A549 (cell line): ENCODE measurements at regions not wholly inside any gene's neighbourhood (a gene's known extent, or its start where the extent isn't known, plus 50 kb on each side); places are given as distances from the start of the nearest gene placed in this dataset.

Experiments
- ATAC-seq, 2 experiments: fragments of 200-7000 bp in 1 of 2; fragments of >200 bp in 1 of 2; cut with Nextera tagmentation in 1 of 2; cut with Tn5 transposase in 1 of 2; 3 replicates each; pipeline versions ENCODE4 v1.8.0 to v1.9.1; 2018 to 2020; ENCODE audit warnings: mild to moderate bottlenecking in 1 of 2, moderate library complexity in 1 of 2
- CTCF ChIA-PET: fragments of 300-600 bp; sonication (Branson Sonifier 250); formaldehyde crosslinking; extraction: SDS; loops from one replicate; lab custom pipeline; 2021; ENCODE audit warnings: antibody characterized with exemption, inconsistent platforms; lab: Yijun Ruan, JAX
- POLR2A ChIA-PET: fragments of 350-600 bp; formaldehyde crosslinking; extraction: SDS; loops from one replicate; lab custom pipeline; 2021; ENCODE audit warnings: antibody characterized with exemption, inconsistent platforms; lab: Yijun Ruan, JAX
- DNase-seq, 2 experiments: peaks; one replicate each; pipeline versions ENCODE4 v3.0.0 to v3.0.0-alpha.2; 2011 to 2016; ENCODE audit warnings: low read depth in 1 of 2, low spot score in 1 of 2
- FAIRE-seq: peaks from 2 replicates; lab custom pipeline; 2011; peaks lifted over from hg19 to GRCh38; lab: Jason Lieb, UNC
- H3K27ac ChIP-seq, 2 experiments: fragments of >200 bp; sonication (Bioruptor Twin); formaldehyde crosslinking; 3 replicates each; pipeline ENCODE4 v1.5.1; 2016 to 2017
- H3K4me1 ChIP-seq: fragments of >200 bp; sonication (Bioruptor Twin); formaldehyde crosslinking; 3 replicates; pipeline ENCODE4 v1.6.1; 2016
- H3K4me2 ChIP-seq: fragments of >200 bp; sonication (Bioruptor Twin); formaldehyde crosslinking; 3 replicates; pipeline ENCODE4 v1.6.1; 2016
- H3K4me3 ChIP-seq: fragments of >200 bp; sonication (Bioruptor Twin); formaldehyde crosslinking; 3 replicates; pipeline ENCODE4 v1.5.1; 2016
- H3K9me3 ChIP-seq: fragments of >200 bp; sonication (Bioruptor Twin); formaldehyde crosslinking; 3 replicates; pipeline ENCODE4 v1.6.1; 2016
- CBX8 ChIP-seq: fragments of 200-600 bp; sonication (generic); IDR thresholded peaks from 2 replicates; pipeline ENCODE4 v1.6.1; 2016
- CHD2 ChIP-seq: fragments of 150-350 bp; IDR thresholded peaks from 2 replicates; pipeline ENCODE4 v1.6.1; 2014; ENCODE audit warnings: low read length; ENCODE audit not compliant: partially characterized antibody
- CTCF ChIP-seq: fragments of >200 bp; sonication (Bioruptor Twin); formaldehyde crosslinking; IDR thresholded peaks from 3 replicates; pipeline ENCODE4 v1.5.1; 2016
- E2F6 ChIP-seq: IDR thresholded peaks from 2 replicates; pipeline ENCODE4 v1.6.1; 2012; ENCODE audit warnings: low read depth, borderline replicate concordance
- EHMT2 ChIP-seq: fragments of 200-600 bp; sonication (generic); IDR thresholded peaks from 2 replicates; pipeline ENCODE4 v1.6.1; 2016; ENCODE audit warnings: antibody characterized with exemption, low read depth, mild to moderate bottlenecking, moderate library complexity
- FOSB ChIP-seq: fragments of 250-450 bp; sonication (Bioruptor Pico); IDR thresholded peaks from 2 replicates; pipeline ENCODE4 v1.5.0; 2020; ENCODE audit warnings: mild to moderate bottlenecking, moderate library complexity
- FOSL2 ChIP-seq, 2 experiments: fragments of 450-650 bp in 1 of 2; fragments of >200 bp in 1 of 2; sonication (Bioruptor Twin) in 1 of 2; formaldehyde crosslinking; IDR thresholded peaks; 2 replicates each; pipeline versions ENCODE4 v1.5.0 to v1.6.1; 2016 to 2020; ENCODE audit warnings: mild to moderate bottlenecking in 1 of 2, moderate library complexity in 1 of 2
- FOXS1 ChIP-seq: fragments of 250-450 bp; sonication (Bioruptor Pico); IDR thresholded peaks from 2 replicates; pipeline ENCODE4 v1.5.0; 2020; ENCODE audit warnings: mild to moderate bottlenecking, moderate library complexity
- GATA3 ChIP-seq: IDR thresholded peaks from 2 replicates; pipeline ENCODE4 v1.6.1; 2012; ENCODE audit warnings: borderline replicate concordance
- HES2 ChIP-seq: fragments of >200 bp; sonication (Bioruptor Twin); formaldehyde crosslinking; IDR thresholded peaks from 2 replicates; pipeline ENCODE4 v1.6.1; 2016
- HOXA7 ChIP-seq: fragments of 250-450 bp; sonication (Bioruptor Pico); IDR thresholded peaks from 2 replicates; pipeline ENCODE4 v1.5.0; 2020; ENCODE audit warnings: mild to moderate bottlenecking, moderate library complexity
- HOXB13 ChIP-seq: fragments of 250-450 bp; sonication (Bioruptor Pico); IDR thresholded peaks from 2 replicates; pipeline ENCODE4 v1.5.0; 2020; ENCODE audit warnings: low read depth, mild to moderate bottlenecking, moderate library complexity
- KDM5A ChIP-seq: fragments of 200-600 bp; sonication (generic); IDR thresholded peaks from 2 replicates; pipeline ENCODE4 v1.6.1; 2016; ENCODE audit warnings: antibody characterized with exemption, mild to moderate bottlenecking
- MAFK ChIP-seq: fragments of 450-650 bp; IDR thresholded peaks from 2 replicates; pipeline ENCODE4 v1.6.1; 2014; ENCODE audit not compliant: partially characterized antibody
- MAX ChIP-seq: IDR thresholded peaks from 2 replicates; pipeline ENCODE4 v1.6.1; 2012
- MAZ ChIP-seq: fragments of 150-350 bp; IDR thresholded peaks from 2 replicates; pipeline ENCODE4 v1.6.1; 2014; ENCODE audit warnings: antibody characterized with exemption, low read depth, low read length, borderline replicate concordance
- NFE2L2 ChIP-seq: fragments of 150-350 bp; conservative IDR thresholded peaks from 2 replicates; pipeline ENCODE4 v1.6.1; 2014; ENCODE audit warnings: low read length
- PBX3 ChIP-seq: IDR thresholded peaks from 2 replicates; pipeline ENCODE4 v1.6.1; 2012
- RAD21 ChIP-seq, 2 experiments: fragments of >200 bp in 1 of 2; sonication (Bioruptor Twin) in 1 of 2; formaldehyde crosslinking in 1 of 2; IDR thresholded peaks in 1 of 2; conservative IDR thresholded peaks in 1 of 2; 2 replicates in 1 of 2; 3 replicates in 1 of 2; pipeline ENCODE4 v1.6.1; 2012 to 2018; ENCODE audit warnings: inconsistent platforms in 1 of 2
- RCOR1 ChIP-seq: fragments of 150-350 bp; IDR thresholded peaks from 2 replicates; pipeline ENCODE4 v1.6.1; 2014; ENCODE audit warnings: antibody characterized with exemption, low read length, low read depth
- SMC3 ChIP-seq: fragments of >200 bp; sonication (Bioruptor Twin); formaldehyde crosslinking; IDR thresholded peaks from 3 replicates; pipeline ENCODE4 v1.6.1; 2018; ENCODE audit warnings: inconsistent platforms
- TP53 ChIP-seq: fragments of 250-450 bp; sonication (Bioruptor Pico); IDR thresholded peaks from 2 replicates; pipeline ENCODE4 v1.5.0; 2021; ENCODE audit warnings: mild to moderate bottlenecking, moderate library complexity
- ZC3H11A ChIP-seq: fragments of 450-650 bp; IDR thresholded peaks from 2 replicates; pipeline ENCODE4 v1.6.1; 2014; ENCODE audit warnings: antibody characterized with exemption, mild to moderate bottlenecking
- WGBS: methylation state at CpG from one replicate; pipeline ENCODE4 v1.1.6; 2017; ENCODE audit errors: missing lambda C conversion rate; 5-methylcytosine and 5-hydroxymethylcytosine counted together

GRCh38 chr4:187424636-187425035, 570.9 kb upstream of the ZFP42 start:
- TF ChIP-seq RCOR1 (no peak), E2F6 (no peak), MAX (no peak), HES2 (no peak), CBX8 (no peak)
- Histone ChIP-seq H3K9me3 (no peaks in the 10 kb centered on the region), H3K4me2 (no peak overlapping the region; the same call in 2 of the 3 replicates), H3K4me3 (no peak overlapping the region), H3K4me1 (no peaks in the 10 kb centered on the region), H3K27ac (no peak overlapping the region)
- CTCF ChIA-PET = no interaction called here
- FAIRE-seq = no peak
- no peak for DNase-seq
- 10% methylated on average over 1 of the region's 1 CpG for WGBS
- no peak for ATAC-seq
- POLR2A ChIA-PET = no interaction called here

- DNase-seq = no peak
- ATAC-seq = no peak
- no peak overlapping the region for H3K4me2 ChIP-seq
- 71% methylated on average over 2 of the region's 2 CpGs for WGBS
- ChIA-PET POLR2A (no interaction called here), CTCF (interaction anchor here (1.2 kb wide), 1 partner anchor 701 kb away, joined by 3 read pairs; no protein-coding TSS in a partner anchor)
- H3K27ac ChIP-seq = no peak overlapping the region
- H3K9me3 ChIP-seq = no peaks in the 10 kb centered on the region
- FAIRE-seq = no peak
- no peak for TF ChIP-seq HOXA7
- no peak for TF ChIP-seq RAD21 (conservative IDR thresholded peaks at IDR 0.05 in 1 of 2, IDR thresholded peaks at IDR 0.05 in 1 of 2)
- no peak for TF ChIP-seq MAZ
- TF ChIP-seq GATA3 = no peak
- no peak for TF ChIP-seq CHD2
- no peak for TF ChIP-seq KDM5A
- no peak for TF ChIP-seq MAX
- no peak for TF ChIP-seq HOXB13
- TF ChIP-seq FOSL2 (IDR thresholded peaks at IDR 0.05) = no peak
- no peak for TF ChIP-seq FOSL2 (CRISPR knock-in tag; IDR thresholded peaks at IDR 0.05)
- TF ChIP-seq E2F6 = no peak
- TF ChIP-seq ZC3H11A = no peak
- no peak for TF ChIP-seq HES2
- TF ChIP-seq TP53 (CRISPR knock-in tag) = no peak
- TF ChIP-seq PBX3 = no peak
- H3K4me1 ChIP-seq = no peaks in the 10 kb centered on the region
- H3K4me3 ChIP-seq = no peak overlapping the region
These were observed 569.1 kb upstream of the ZFP42 start for GRCh38 chr4:187426511-187426910.

- FAIRE-seq = no peak
- CTCF ChIA-PET = interaction anchor here (0.6 kb wide), 1 partner anchor 451 kb away, joined by 3 read pairs; no protein-coding TSS in a partner anchor
- ATAC-seq = no peak
- Histone ChIP-seq H3K4me3 (no peak overlapping the region), H3K4me2 (no peak overlapping the region), H3K27ac (no peak overlapping the region), H3K9me3 (no peaks in the 10 kb centered on the region), H3K4me1 (no peaks in the 10 kb centered on the region)
- POLR2A ChIA-PET = no interaction called here
- 49% methylated on average over 7 of the region's 7 CpGs for WGBS
- no peak for DNase-seq
- no peak for TF ChIP-seq MAFK
- TF ChIP-seq SMC3 = no peak
- TF ChIP-seq CTCF = no peak
- TF ChIP-seq NFE2L2 = no peak
- no peak for TF ChIP-seq FOXS1 (CRISPR knock-in tag)
- TF ChIP-seq FOSB (CRISPR knock-in tag) = no peak
- no peak for TF ChIP-seq EHMT2
These were observed 563.3 kb upstream of the ZFP42 start for GRCh38 chr4:187432310-187432709.
